ENCODE measurements at regions not wholly inside any gene's neighbourhood (a gene's known extent, or its start where the extent isn't known, plus 50 kb on each side); places are given as distances from the start of the nearest gene placed in this dataset.

GRCh38 chr4:158053086-158053485 is 119.7 kb downstream of the GASK1B start:
- TF ChIP-seq CTCF (IDR thresholded peaks at IDR 0.05 in 4 of 5, conservative IDR thresholded peaks at IDR 0.05 in 1 of 5): no peak
- no peak for TF ChIP-seq POLR2A (IDR thresholded peaks at IDR 0.05)
